ENCODE measurements at regions not wholly inside any gene's neighbourhood (a gene's known extent, or its start where the extent isn't known, plus 50 kb on each side); places are given as distances from the start of the nearest gene placed in this dataset.

DNA sequence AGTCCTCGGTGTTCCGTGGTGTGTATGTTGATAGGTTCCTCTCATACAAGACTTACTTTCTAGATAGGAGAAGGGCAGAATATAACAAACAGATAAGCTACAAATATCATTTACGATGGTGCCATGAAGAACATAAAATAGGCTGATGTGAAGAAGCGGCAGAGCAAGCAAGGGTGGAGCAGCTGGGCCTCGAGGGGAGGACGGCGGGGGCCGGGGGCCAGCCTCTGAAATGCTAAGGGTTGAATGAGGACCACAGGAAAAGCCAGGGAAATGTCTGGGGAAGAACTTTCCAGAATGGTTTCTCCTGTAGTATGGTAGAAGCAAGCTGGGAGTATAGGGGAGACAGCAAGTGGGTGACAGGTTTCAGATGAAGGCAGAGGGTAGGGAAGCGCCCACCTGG, 529.5 kb downstream of the LIG4 start:
- H3K9me3 ChIP-seq (ENCODE audit: control insufficient read depth, insufficient read depth, low read depth, low read length): no peaks in the 10 kb centered on the region
- ChIA-PET CTCF (no interaction called here), POLR2A (no interaction called here)
- no peaks in the 10 kb centered on the region for H3K36me3 ChIP-seq (ENCODE audit: control insufficient read depth in 2 of 2, insufficient read depth in 1 of 2, low read length in 2 of 2)
- H3K4me1 ChIP-seq (ENCODE audit: control insufficient read depth, insufficient read depth, low read length): no peaks in the 10 kb centered on the region
- H3K27ac ChIP-seq (ENCODE audit: extremely low read depth, low read depth, low read length): no peak overlapping the region
- TF ChIP-seq GLI4 (tag by site-specific recombination; IDR thresholded peaks at IDR 0.05): no peak
- no peak for TF ChIP-seq TSHZ1 (tag by site-specific recombination; IDR thresholded peaks at IDR 0.05; ENCODE audit: borderline replicate concordance)
- TF ChIP-seq, protein P1, sequence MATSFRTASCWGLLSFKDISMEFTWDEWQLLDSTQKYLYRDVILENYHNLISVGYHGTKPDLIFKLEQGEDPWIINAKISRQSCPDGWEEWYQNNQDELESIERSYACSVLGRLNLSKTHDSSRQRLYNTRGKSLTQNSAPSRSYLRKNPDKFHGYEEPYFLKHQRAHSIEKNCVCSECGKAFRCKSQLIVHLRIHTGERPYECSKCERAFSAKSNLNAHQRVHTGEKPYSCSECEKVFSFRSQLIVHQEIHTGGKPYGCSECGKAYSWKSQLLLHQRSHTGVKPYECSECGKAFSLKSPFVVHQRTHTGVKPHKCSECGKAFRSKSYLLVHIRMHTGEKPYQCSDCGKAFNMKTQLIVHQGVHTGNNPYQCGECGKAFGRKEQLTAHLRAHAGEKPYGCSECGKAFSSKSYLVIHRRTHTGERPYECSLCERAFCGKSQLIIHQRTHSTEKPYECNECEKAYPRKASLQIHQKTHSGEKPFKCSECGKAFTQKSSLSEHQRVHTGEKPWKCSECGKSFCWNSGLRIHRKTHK (tag by site-specific recombination; IDR thresholded peaks at IDR 0.05): no peak
- no peak for TF ChIP-seq ZNF747 (tag by site-specific recombination; IDR thresholded peaks at IDR 0.05)
- no peak for TF ChIP-seq ZNF350 (tag by site-specific recombination; IDR thresholded peaks at IDR 0.05)
- TF ChIP-seq TCF7L2 (IDR thresholded peaks at IDR 0.05; ENCODE audit: borderline replicate concordance, low read depth, low read length): no peak
- no peak for TF ChIP-seq ZNF211 (tag by site-specific recombination; IDR thresholded peaks at IDR 0.05; ENCODE audit: low read depth)
- TF ChIP-seq, protein P2, sequence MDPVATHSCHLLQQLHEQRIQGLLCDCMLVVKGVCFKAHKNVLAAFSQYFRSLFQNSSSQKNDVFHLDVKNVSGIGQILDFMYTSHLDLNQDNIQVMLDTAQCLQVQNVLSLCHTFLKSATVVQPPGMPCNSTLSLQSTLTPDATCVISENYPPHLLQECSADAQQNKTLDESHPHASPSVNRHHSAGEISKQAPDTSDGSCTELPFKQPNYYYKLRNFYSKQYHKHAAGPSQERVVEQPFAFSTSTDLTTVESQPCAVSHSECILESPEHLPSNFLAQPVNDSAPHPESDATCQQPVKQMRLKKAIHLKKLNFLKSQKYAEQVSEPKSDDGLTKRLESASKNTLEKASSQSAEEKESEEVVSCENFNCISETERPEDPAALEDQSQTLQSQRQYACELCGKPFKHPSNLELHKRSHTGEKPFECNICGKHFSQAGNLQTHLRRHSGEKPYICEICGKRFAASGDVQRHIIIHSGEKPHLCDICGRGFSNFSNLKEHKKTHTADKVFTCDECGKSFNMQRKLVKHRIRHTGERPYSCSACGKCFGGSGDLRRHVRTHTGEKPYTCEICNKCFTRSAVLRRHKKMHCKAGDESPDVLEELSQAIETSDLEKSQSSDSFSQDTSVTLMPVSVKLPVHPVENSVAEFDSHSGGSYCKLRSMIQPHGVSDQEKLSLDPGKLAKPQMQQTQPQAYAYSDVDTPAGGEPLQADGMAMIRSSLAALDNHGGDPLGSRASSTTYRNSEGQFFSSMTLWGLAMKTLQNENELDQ (tag by site-specific recombination; IDR thresholded peaks at IDR 0.05; ENCODE audit: low read depth): no peak
- TF ChIP-seq ZNF274 (IDR thresholded peaks at IDR 0.05; ENCODE audit: low read length): no peak
- no peak for TF ChIP-seq ZNF274 (tag by site-specific recombination; IDR thresholded peaks at IDR 0.05; ENCODE audit: borderline replicate concordance)
- no peak for TF ChIP-seq BCL11B (tag by site-specific recombination; IDR thresholded peaks at IDR 0.05; ENCODE audit: low read depth)
- TF ChIP-seq GLI2 (tag by site-specific recombination; IDR thresholded peaks at IDR 0.05; ENCODE audit: borderline replicate concordance, low read depth): no peak
- TF ChIP-seq KLF8 (tag by site-specific recombination; IDR thresholded peaks at IDR 0.05): no peak
- no peak for TF ChIP-seq ZBTB8A (tag by site-specific recombination; IDR thresholded peaks at IDR 0.05)
- TF ChIP-seq ZNF394 (tag by site-specific recombination; IDR thresholded peaks at IDR 0.05; ENCODE audit: borderline replicate concordance): no peak
- no peak for TF ChIP-seq ZNF335 (tag by site-specific recombination; conservative IDR thresholded peaks at IDR 0.05)
- TF ChIP-seq HOXD13 (CRISPR knock-in tag; IDR thresholded peaks at IDR 0.05; ENCODE audit: borderline replicate concordance): no peak
- no peak for TF ChIP-seq PRDM1 (tag by site-specific recombination; IDR thresholded peaks at IDR 0.05)
- no peak for TF ChIP-seq ZNF558 (tag by site-specific recombination; IDR thresholded peaks at IDR 0.05)
- H3K4me3 ChIP-seq (ENCODE audit: low read depth, low read length): no peak overlapping the region

- H3K27ac ChIP-seq (ENCODE audit: extremely low read depth, low read depth, low read length): no peak overlapping the region
- ChIA-PET CTCF (no interaction called here), POLR2A (no interaction called here)
- H3K4me3 ChIP-seq (ENCODE audit: low read depth, low read length): no peak overlapping the region
- no peaks in the 10 kb centered on the region for H3K4me1 ChIP-seq (ENCODE audit: control insufficient read depth, insufficient read depth, low read length)
- H3K9me3 ChIP-seq (ENCODE audit: control insufficient read depth, insufficient read depth, low read depth, low read length): no peaks in the 10 kb centered on the region
- H3K36me3 ChIP-seq (ENCODE audit: control insufficient read depth in 2 of 2, insufficient read depth in 1 of 2, low read length in 2 of 2): no peaks in the 10 kb centered on the region
- TF ChIP-seq, protein P3, sequence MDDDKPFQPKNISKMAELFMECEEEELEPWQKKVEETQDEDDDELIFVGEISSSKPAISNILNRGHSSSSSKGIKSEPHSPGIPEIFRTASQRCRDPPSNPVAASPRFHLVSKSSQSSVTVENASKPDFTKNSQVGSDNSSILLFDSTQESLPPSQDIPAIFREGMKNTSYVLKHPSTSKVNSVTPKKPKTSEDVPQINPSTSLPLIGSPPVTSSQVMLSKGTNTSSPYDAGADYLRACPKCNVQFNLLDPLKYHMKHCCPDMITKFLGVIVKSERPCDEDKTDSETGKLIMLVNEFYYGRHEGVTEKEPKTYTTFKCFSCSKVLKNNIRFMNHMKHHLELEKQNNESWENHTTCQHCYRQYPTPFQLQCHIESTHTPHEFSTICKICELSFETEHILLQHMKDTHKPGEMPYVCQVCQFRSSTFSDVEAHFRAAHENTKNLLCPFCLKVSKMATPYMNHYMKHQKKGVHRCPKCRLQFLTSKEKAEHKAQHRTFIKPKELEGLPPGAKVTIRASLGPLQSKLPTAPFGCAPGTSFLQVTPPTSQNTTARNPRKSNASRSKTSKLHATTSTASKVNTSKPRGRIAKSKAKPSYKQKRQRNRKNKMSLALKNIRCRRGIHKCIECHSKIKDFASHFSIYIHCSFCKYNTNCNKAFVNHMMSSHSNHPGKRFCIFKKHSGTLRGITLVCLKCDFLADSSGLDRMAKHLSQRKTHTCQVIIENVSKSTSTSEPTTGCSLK (tag by site-specific recombination; IDR thresholded peaks at IDR 0.05): no peak
- TF ChIP-seq ZNF114 (tag by site-specific recombination; IDR thresholded peaks at IDR 0.05) (no peak), ZNF777 (tag by site-specific recombination; IDR thresholded peaks at IDR 0.05; ENCODE audit: borderline replicate concordance) (no peak), ZNF169 (tag by site-specific recombination; IDR thresholded peaks at IDR 0.05) (no peak), ZNF639 (tag by site-specific recombination; IDR thresholded peaks at IDR 0.05) (no peak)
- TF ChIP-seq, protein P4, sequence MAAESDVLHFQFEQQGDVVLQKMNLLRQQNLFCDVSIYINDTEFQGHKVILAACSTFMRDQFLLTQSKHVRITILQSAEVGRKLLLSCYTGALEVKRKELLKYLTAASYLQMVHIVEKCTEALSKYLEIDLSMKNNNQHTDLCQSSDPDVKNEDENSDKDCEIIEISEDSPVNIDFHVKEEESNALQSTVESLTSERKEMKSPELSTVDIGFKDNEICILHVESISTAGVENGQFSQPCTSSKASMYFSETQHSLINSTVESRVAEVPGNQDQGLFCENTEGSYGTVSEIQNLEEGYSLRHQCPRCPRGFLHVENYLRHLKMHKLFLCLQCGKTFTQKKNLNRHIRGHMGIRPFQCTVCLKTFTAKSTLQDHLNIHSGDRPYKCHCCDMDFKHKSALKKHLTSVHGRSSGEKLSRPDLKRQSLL (tag by site-specific recombination; IDR thresholded peaks at IDR 0.05): no peak
Measured at GRCh38 chr13:107681600-107681999, 533.7 kb downstream of the LIG4 start.
